Mesenteric fat pad (tissue), 1 donor: ENCODE measurements at regions not wholly inside any gene's neighbourhood (a gene's known extent, or its start where the extent isn't known, plus 50 kb on each side); places are given as distances from the start of the nearest gene placed in this dataset.

Experiments used
- DNase-seq: peaks from one replicate; pipeline ENCODE4 v3.0.0-alpha.2; 2020; ENCODE audit warnings: low spot score
- donor health status: DM: yes; HTN: yes; CAD: no.

DNA sequence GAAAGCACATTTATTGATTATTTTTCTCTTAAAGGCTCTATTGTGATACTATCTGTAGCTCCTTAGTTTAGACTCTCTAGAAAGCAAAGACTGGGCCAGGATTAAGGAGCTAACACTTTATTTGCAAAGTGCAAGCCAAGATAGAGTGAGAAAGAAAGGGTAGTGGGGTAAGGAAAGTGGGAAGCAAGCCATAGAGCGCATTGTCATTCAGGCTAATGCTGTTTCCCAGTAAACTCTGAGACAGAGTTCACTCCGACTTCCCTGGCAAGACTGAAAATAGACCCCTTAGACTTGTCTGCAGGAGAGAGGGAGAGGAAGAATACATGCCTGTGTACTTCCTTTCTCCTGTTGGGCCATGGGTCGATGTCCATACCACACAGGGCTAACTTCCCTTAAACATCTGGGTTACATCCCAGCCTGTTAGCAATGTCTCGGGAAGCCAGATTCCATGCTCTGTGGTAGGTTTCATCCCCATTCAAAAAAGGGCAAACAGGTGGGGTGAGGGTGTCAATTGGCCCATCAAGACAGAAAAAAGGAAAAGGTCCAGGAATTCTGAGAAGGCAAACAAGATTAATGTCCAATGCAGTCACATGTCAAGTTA lies 875.8 kb upstream of the CELF2 start:
- DNase-seq = no peak

DNA sequence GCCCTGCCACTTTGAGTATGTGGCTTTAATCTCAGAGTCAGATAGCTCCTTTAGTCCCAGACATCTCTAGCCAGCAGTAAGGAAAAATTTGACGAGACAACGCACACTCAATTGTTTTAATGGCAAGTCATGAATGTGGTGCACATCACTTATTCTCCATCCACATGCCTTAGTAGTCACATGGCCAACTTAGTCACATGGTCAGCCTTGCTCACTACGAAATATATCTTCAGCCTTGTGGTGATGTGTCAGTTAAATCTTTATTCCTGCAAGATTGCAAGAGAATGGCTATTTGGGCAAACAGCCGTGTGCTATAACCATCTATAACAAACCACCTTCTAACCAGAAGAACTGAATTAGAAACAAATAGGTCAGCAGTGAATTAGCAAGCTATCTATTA lies 871.1 kb upstream of the CELF2 start:
- DNase-seq = no peak

DNA sequence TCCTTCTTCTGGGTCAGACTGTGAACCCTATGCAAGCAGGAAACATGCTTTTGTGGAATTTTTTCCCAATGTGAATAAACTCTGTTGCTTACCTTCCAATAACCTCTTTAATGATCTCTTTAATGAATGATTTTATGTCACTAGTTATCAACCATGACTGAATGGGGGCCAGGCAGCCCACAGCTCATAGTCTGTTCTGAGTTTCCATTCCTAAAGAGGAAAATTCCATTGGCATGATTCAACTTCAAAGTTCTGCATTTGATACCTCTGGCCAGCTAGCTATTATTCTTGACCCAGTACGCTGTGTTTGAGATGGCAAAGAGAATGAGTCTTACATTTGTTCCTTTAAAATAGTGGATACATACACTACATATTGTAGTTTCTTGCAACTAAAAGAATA lies 867.8 kb upstream of the CELF2 start:
- no peak for DNase-seq

DNA sequence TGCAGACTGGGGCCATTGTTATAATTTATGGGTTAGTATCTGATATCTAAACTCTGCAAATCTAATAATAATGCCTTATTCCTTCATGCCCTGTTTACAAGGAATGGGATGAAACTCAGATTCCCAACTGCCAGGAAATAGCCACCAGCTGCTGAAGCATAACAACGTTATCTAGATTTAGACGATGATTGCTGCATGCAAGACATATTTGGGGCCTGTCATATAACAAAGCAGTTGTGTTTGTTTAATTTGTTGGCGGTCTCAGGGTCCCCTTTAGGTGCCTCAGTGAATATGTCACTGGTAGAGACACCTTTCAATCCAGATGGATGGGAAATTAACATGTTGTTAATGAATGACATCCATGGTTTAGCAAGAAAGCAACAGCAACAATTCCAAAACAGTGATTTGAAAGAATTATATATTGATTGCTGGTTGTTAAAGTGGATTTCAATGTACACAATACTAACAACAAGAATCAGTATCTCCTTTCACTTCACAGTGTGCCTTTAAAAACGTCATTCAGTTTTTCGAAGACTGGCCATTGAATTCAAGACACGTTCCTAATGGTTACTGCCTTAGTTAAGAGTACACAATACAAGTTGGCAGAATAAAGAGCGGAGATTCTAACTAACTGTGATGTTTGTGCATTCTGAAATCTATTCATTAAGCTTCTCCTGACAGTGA lies 860.6 kb upstream of the CELF2 start:
- DNase-seq = no peak

DNA sequence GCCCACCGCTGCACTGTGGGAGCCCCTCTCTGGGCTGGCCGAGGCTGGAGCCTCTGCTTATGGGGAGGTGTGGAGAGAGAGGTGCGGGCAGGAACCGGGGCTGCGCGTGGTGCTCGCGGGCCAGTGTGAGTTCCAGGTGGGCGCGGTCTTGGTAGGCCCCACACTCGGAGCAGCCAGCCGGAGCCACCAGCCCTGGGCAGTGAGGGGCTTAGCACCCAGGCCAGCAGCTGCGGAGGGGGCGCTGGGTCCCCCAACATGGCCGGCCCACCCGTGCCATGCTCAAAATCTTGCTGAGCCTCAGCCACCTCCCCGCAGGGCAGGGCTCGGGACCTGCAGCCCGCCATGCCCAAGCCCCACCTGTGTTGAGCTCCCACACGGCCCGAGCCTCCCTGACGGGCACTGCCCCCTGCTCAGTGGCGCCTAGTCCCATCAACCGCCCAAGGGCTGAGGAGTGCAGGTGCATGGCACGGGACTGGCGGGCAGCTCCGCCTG lies 856.8 kb upstream of the CELF2 start:
- DNase-seq = peak; percentile 85

DNA sequence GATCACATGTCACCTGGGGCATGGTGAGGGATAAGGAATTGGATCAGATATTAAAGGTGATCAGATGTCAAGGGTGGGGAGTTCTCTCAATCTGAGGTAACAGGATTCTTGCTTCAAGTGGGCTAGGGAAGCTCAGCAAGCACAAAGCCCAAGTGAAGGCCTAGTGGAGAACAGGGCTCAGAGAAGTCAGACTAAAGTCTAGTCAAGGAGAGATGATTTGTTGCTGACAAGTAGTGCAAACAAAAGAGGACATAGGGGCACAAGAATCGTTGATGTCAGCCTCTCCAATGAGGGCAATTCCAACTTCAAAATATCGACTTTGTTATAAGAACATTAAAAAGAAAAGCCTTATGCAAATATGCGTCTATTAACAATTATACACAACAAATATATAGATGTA lies 852.8 kb upstream of the CELF2 start:
- DNase-seq = no peak

DNA sequence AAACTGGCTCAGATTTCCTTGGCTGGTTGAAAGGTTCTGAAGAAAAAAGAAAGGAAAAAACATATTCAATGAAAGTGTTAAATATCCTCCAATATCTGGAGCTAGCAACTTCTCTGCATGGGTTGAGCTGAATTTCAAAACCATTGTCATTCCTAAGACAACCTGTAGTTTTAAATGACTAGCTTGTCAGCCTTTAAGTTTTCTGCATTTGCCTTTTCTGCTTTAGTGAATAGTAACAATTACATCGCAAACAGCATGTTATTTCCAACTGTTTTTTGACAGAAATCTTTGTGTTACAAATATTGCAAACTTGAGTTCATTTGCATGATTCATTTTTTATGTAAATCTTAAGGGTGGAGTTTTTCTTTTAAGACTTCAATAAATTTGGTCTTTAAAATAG lies 852.3 kb upstream of the CELF2 start:
- DNase-seq = no peak

DNA sequence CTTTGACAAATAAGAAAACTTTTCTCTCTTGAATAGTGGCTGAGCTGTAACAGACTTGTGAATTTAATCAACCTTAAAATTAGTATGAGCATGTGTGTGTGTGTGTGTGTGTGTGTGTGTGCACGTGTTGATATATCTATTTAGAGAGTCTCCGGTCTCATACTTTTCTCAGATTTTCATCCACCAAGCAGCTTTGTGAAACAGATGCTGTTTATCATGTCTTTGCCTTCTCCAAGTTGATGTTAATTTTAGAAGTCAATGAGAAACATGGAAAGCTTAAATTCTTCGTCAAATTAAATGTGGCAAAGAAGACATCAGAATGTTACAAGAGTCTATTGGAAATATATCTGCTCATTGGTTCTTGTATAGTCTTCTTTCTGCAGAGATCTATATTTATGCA lies 839.2 kb upstream of the CELF2 start:
- DNase-seq = no peak

DNA sequence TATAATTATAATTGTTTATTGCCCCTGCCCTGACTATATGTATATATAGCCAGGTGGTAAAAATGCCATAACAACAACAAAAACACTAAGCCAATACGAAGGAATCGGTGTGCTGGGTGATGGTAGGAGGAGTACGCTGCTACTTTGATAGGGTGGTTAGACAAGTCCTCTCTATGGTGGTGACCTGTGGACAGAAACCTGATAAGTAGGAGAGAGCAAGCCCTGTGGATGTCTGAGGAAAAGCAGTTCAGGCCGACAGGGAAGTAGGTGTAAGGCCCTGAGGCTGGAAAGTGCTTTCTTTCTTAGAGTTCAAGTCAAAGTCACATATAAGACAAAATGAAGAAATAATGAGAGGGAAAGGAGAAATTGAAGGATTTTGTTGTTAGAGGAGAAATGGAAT lies 823.8 kb upstream of the CELF2 start:
- no peak for DNase-seq

DNA sequence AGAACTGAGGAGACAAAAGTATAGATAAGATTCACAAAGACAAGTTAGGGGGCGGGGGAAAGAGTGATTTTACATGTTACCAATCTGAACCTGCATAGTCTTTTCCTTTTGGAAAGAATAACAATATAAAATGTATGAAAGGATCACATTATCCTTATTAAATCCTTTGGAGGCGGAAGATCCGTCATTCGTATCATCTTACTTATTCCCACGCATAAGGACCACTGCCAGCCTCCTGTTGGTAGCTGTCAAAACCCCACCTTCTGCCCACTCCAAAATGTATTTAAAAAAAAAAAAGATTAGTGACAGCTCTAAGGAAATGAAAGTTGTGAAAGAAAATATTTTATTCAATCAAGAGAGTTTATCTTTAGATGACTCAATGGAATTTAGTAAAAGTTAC lies 821.0 kb upstream of the CELF2 start:
- no peak for DNase-seq

DNA sequence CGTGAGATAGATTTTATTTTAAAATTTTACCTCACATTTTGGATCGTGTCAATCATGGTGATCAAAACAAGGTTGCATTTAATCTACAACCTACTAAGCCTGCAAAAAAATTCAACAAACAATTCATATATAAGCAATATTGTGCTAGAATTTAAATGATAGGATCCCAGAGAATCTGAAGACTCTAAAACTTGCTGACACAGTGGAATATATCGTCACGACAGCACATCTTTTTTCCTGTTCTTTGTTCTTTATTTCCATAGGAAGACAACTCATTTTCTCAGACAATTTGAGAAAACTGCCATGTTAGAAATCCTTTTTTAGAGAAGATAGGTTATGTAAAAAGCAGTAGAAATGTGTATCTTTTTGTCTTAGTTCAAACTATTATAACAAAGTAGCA lies 820.2 kb upstream of the CELF2 start:
- no peak for DNase-seq

DNA sequence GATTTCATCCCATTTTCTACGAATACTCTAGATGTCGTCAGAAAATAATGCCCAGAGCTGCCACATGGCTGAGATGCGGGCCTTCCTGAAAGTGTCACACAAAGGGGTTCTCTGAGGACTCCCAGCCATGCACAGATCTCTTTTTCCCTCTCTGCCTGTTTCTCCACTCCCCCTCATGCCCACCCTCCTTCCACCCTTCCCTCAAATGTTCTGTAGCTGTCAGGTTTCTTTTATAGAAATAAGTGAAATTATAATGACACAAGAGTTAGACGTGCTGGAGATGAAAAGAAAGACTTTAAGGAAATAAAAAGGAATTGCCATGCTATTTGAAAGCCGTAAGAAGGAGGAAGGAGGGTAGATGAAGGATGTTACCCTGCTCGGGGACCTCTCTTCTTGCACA lies 819.3 kb upstream of the CELF2 start:
- DNase-seq = no peak

DNA sequence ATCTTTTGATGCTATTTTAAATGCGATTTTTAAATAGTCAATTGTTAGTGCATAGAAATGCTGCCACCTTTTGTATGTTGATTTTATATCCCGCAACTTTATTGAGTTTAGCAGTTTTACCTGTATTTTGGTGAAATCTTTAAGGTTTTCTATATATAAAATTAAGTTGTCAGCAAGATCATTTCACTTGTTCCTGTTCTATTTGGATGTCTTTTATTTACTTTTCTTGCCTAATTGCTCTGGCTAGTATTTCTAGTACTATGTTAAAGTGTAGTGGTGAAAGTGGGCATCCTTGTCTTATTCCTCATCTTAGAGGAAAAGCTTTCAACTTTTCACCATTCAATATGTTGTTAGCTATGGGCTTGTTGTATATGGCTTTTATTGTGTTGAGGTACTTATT lies 813.3 kb upstream of the CELF2 start:
- DNase-seq = no peak

DNA sequence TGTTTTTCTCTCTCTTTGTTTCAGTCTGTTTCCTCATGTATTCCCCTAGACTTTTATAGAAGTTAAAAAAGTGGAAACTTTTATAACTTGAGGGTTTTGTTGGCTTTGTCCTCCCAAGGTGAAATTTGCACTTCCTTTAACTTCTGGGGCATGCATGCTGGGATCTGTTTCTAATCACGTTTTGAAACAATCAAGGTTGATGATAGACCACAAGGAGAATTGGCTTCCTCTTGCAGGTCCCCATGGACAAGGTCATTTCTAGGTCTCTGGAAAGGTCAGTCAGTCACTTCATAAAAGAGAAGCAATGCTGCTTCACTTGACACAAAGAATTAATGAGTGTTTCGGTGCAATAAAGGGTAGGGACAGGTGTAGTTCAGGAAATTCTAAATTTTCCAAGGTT lies 811.8 kb upstream of the CELF2 start:
- DNase-seq = no peak

DNA sequence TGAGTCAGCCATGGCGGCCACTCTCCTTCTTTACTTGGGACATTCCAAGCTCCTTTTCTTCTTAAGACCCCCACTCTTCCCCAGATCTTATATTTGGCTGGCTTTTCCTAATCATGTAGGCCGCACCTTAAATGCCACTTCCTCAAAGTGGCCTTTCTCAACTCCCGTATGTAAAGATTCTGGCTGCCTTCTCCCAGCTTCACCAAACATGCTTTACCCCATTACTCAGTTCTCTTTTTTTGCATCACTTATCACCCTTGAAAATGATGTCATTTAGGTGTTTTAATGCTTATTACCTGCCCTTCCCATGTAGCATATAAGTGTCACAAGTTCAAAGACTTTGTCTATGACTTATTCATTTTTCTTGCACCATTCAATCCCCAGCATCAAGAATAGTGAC lies 810.1 kb upstream of the CELF2 start:
- no peak for DNase-seq

DNA sequence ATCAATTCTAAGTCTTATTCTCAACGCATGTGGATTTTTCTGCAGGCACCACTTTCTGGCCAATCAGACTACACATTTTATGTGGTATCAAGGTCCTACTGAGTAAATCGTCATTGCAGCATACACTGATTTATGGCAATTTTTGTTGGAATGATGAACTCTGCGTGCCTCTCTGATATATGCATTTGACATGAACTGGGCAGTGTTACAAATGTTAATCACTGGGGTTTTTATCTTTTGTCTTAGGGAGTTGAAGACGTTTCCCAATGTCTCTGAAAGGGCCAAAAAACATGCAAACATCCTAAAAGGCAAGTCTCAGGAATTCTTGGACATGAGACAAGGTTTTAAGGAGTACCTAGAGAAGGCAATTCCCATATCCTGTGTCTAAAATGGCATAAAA lies 809.5 kb upstream of the CELF2 start:
- no peak for DNase-seq

DNA sequence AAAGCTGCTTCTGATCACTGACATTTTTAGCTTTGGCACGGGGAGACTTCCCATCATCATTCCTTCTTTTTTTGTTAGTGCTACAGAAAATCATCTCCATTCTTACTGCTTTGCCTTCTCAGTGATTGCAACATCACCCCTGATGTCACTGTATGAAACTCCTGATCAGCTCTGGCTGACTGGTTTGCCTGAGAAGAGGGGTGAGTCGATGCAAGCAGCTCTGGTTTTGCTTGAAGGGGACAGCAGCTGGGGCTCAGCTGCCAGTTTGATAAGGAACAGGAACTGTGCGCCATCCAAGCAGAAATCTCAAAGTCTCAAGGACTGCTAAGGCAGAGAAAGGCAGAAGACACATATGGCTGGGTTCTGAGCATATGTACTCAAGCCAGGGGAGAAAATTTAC lies 808.5 kb upstream of the CELF2 start:
- no peak for DNase-seq

DNA sequence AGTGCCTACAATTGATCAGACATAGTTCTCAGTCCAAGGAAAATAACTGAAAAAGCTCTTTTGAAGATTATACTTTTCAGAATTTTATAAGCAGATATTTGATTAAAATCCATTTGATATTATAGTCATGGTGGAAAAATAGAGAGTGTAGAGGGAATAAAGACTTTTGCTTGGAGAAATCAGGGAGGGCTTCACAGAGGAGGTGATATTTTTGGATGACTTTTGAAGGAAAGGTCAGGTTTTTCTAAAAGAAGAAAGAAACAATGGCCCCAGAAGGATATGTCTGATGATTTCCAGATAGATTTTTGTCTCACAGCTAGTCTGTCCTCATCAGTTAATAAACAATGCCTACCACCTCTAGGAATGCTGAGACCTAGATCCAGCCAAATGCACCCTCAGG lies 806.3 kb upstream of the CELF2 start:
- DNase-seq = no peak

DNA sequence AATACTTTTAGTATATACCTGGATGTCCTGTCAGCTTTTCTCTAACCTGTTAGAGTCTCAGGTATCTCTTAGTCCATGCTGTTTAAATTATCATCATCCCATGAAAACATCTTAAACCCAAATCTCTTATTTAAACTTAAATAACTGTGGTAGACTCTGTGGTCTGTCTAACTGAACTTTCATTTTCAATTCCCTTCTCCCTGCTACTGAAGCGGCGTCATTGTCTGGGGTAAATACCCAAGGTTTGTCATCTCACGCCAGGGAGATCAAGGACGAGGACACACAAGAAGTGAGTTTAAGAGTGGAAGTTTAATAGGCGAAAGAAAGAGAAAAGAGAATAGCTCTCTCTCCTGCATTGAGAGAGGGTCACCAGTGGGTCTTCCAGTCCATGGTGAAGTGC lies 804.4 kb upstream of the CELF2 start:
- DNase-seq = no peak

DNA sequence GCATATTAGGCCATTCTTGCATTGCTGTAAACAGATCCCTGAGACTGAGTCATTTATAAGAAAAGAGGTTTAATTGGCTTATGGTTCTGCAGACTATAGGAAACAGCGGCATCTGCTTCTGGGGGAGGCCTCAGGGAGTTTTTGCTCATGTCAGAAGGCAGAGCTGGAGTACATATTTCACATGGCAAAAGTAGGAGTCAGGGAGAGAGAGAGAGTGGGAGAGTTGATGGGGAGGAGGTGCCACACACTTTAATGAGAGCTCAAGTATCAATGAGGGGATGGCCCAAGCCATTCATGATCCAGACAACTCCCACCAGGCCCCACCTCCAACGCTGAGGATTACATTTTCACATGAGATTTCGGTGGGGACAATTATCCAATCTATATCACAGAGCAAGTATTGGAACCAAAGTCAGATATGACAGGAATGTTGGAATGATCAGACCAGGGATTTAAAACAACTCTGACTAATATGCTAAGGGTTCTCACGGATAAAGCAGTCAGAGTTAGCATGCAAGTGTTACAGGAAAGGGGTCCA lies 795.3 kb upstream of the CELF2 start:
- no peak for DNase-seq

DNA sequence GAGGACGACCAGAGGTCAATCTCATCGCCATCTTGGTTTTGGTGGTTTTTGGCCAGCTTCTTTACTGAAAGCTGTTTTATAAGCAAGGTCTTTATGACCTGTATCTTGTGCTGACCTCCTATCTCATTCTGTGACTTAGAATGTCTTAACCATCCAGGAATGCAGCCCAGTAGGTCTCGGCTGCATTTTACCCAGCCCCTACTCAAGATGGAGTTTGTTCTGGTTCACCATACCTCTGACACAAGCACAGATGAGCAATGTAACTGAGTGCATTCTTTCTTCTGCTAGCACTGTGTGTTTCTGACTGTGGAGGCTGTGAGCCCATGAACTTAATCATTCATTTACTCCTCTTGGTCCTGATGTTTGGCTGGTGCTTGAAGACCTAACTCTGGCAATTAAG lies 794.5 kb upstream of the CELF2 start:
- no peak for DNase-seq

DNA sequence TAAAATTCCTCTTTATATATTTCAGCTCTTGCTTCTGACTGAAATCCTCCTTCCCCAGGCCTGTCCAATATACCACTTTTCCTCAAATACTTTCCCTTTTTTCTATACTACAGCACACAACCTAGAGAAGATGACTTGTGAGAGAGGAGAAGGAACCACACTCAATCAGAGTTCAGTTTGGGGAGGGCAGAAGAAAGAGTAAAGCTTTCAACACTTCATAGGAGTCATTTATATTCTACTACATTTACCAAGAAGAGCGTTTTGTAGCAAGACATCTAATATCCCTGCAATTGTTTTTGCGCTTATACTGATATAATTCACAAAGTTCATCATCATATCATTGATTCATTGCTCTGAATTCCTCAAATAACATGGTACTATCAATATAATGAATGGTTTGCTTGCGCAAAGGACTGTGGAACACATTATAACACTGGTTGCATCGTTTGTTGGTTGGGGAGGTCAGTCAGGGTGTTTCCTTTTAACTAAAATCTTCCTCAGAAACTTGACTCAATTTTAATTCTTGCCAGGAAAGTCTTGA lies 792.5 kb upstream of the CELF2 start:
- no peak for DNase-seq

DNA sequence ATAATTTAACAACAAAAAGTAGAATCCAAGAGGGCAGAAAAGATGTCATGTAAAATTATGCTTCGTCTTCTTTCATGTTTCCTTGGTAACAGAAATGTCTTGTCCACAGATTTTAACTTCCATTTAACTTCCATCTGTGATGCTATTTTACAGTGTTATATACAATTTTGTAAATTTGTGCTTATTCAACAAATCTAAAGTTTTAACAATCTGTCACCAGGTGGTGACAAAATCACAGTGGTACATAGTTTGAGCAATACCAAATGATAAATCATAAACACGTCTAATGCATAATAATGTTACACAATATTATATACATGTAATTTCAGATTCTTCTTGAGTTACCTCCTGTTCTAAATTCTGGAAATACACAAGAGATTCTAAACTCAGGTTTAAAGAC lies 784.4 kb upstream of the CELF2 start:
- no peak for DNase-seq
